ENCODE measurements at regions not wholly inside any gene's neighbourhood (a gene's known extent, or its start where the extent isn't known, plus 50 kb on each side); places are given as distances from the start of the nearest gene placed in this dataset.

DNA sequence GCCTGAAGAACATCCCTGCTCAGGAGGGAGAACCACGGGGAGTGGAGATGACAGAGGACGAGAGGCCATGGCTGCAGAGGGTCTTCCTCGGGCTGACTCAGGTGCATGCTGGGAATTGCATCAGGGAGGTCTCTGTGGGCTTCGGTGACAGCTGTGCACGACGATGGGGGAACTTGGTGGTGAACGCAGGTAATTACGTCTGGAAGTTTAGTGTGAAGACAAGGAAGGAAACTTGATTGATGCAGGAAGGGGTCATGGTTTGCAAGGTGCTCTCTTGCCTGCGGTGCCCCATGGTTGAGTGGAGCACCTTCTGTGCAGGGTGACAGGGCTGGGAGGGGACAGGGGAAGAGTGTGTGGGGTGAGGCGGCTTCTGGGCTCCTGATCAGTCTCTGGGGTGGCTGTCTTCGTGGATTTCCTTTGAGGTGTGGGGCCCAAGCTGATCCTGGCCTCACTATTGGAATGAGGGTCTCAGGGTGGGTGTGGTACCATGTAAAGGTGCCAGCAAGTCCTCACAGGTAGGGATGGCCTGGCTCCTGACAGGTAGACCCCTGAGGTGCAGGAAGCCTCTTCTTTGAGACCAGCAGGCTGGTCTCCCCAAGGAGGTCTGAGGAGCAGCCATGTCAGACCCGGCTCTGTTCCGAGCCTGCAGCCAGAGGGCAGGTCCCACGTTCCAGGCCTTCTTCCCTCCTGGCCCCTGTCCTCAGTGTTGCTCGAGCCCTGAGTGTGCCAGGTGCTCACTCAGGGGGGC lies 1020.1 kb downstream of the TBC1D22A start:
- H2AFZ ChIP-seq = no peak overlapping the region
- ATAC-seq = no peak
- peaks cover 13% of the 10 kb centered on the region for H3K27me3 Mint-ChIP-seq (ENCODE audit: insufficient read depth, low read depth, poor library complexity)
- H3K4me2 ChIP-seq = no peak overlapping the region
- H3K27ac ChIP-seq (ENCODE audit: low read depth) = no peak overlapping the region
- no peaks in the 10 kb centered on the region for H3K79me2 ChIP-seq (replicated peaks; ENCODE audit: insufficient read depth)
- H3K4me1 ChIP-seq (ENCODE audit: insufficient read depth) = no peaks in the 10 kb centered on the region
- H3K36me3 Mint-ChIP-seq (ENCODE audit: low read depth) = no peaks in the 10 kb centered on the region; the same call in 1 of the 3 replicates
- no peaks in the 10 kb centered on the region for H3K9me2 ChIP-seq (ENCODE audit: insufficient read depth)
- H3K27me3 ChIP-seq (ENCODE audit: insufficient read depth) = no peaks in the 10 kb centered on the region
- no peaks in the 10 kb centered on the region; the same call in 2 of the 3 replicates for H3K4me1 Mint-ChIP-seq
- H3F3A ChIP-seq (replicated peaks; ENCODE audit: low read depth) = no peaks in the 10 kb centered on the region
- H3K36me3 ChIP-seq (ENCODE audit: insufficient read depth) = no peaks in the 10 kb centered on the region; the same call in 1 of the 2 replicates
- no peak overlapping the region for H3K4me3 Mint-ChIP-seq
- no peak for DNase-seq (ENCODE audit: low spot score)
- H3K4me3 ChIP-seq = no peak overlapping the region
- H4K20me1 ChIP-seq (replicated peaks; ENCODE audit: insufficient read depth) = no peaks in the 10 kb centered on the region
- no peak for TF ChIP-seq JUNB (IDR thresholded peaks at IDR 0.05; ENCODE audit: unreplicated experiment)
- no peak overlapping the region for H3K27ac Mint-ChIP-seq
- H3K9me3 Mint-ChIP-seq = peaks cover 15% of the 10 kb centered on the region

GRCh38 chr22:47781427-47782111 lies 1019.1 kb downstream of the TBC1D22A start:
- Histone ChIP-seq H2AFZ (no peak overlapping the region), H3K4me2 (no peak overlapping the region), H3K4me3 (no peak overlapping the region), H3K36me3 (ENCODE audit: insufficient read depth) (no peaks in the 10 kb centered on the region; the same call in 1 of the 2 replicates), H4K20me1 (replicated peaks; ENCODE audit: insufficient read depth) (no peaks in the 10 kb centered on the region), H3K27ac (ENCODE audit: low read depth) (no peak overlapping the region), H3F3A (replicated peaks; ENCODE audit: low read depth) (no peaks in the 10 kb centered on the region), H3K27me3 (ENCODE audit: insufficient read depth) (no peaks in the 10 kb centered on the region), H3K4me1 (ENCODE audit: insufficient read depth) (no peaks in the 10 kb centered on the region), H3K79me2 (replicated peaks; ENCODE audit: insufficient read depth) (no peaks in the 10 kb centered on the region), H3K9me2 (ENCODE audit: insufficient read depth) (no peaks in the 10 kb centered on the region)
- Mint-ChIP-seq H3K36me3 (ENCODE audit: low read depth) (no peaks in the 10 kb centered on the region; the same call in 1 of the 3 replicates), H3K9me3 (peaks cover 15% of the 10 kb centered on the region), H3K27me3 (ENCODE audit: insufficient read depth, low read depth, poor library complexity) (peaks cover 12% of the 10 kb centered on the region), H3K27ac (no peak overlapping the region), H3K4me3 (no peak overlapping the region), H3K4me1 (peaks cover under 1% of the 10 kb centered on the region; the same call in 2 of the 3 replicates)
- no peak for DNase-seq (ENCODE audit: low spot score)
- TF ChIP-seq, protein P1, sequence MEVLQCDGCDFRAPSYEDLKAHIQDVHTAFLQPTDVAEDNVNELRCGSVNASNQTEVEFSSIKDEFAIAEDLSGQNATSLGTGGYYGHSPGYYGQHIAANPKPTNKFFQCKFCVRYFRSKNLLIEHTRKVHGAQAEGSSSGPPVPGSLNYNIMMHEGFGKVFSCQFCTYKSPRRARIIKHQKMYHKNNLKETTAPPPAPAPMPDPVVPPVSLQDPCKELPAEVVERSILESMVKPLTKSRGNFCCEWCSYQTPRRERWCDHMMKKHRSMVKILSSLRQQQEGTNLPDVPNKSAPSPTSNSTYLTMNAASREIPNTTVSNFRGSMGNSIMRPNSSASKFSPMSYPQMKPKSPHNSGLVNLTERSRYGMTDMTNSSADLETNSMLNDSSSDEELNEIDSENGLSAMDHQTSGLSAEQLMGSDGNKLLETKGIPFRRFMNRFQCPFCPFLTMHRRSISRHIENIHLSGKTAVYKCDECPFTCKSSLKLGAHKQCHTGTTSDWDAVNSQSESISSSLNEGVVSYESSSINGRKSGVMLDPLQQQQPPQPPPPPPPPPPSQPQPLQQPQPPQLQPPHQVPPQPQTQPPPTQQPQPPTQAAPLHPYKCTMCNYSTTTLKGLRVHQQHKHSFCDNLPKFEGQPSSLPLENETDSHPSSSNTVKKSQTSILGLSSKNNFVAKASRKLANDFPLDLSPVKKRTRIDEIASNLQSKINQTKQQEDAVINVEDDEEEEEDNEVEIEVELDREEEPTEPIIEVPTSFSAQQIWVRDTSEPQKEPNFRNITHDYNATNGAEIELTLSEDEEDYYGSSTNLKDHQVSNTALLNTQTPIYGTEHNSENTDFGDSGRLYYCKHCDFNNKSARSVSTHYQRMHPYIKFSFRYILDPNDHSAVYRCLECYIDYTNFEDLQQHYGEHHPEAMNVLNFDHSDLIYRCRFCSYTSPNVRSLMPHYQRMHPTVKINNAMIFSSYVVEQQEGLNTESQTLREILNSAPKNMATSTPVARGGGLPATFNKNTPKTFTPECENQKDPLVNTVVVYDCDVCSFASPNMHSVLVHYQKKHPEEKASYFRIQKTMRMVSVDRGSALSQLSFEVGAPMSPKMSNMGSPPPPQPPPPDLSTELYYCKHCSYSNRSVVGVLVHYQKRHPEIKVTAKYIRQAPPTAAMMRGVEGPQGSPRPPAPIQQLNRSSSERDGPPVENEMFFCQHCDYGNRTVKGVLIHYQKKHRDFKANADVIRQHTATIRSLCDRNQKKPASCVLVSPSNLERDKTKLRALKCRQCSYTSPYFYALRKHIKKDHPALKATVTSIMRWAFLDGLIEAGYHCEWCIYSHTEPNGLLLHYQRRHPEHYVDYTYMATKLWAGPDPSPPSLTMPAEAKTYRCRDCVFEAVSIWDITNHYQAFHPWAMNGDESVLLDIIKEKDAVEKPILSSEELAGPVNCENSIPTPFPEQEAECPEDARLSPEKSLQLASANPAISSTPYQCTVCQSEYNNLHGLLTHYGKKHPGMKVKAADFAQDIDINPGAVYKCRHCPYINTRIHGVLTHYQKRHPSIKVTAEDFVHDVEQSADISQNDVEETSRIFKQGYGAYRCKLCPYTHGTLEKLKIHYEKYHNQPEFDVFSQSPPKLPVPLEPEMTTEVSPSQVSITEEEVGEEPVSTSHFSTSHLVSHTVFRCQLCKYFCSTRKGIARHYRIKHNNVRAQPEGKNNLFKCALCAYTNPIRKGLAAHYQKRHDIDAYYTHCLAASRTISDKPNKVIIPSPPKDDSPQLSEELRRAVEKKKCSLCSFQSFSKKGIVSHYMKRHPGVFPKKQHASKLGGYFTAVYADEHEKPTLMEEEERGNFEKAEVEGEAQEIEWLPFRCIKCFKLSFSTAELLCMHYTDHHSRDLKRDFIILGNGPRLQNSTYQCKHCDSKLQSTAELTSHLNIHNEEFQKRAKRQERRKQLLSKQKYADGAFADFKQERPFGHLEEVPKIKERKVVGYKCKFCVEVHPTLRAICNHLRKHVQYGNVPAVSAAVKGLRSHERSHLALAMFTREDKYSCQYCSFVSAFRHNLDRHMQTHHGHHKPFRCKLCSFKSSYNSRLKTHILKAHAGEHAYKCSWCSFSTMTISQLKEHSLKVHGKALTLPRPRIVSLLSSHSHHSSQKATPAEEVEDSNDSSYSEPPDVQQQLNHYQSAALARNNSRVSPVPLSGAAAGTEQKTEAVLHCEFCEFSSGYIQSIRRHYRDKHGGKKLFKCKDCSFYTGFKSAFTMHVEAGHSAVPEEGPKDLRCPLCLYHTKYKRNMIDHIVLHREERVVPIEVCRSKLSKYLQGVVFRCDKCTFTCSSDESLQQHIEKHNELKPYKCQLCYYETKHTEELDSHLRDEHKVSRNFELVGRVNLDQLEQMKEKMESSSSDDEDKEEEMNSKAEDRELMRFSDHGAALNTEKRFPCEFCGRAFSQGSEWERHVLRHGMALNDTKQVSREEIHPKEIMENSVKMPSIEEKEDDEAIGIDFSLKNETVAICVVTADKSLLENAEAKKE (CRISPR knock-in tag; IDR thresholded peaks at IDR 0.05) = no peak
- no peak for TF ChIP-seq POLR2AphosphoS5 (IDR thresholded peaks at IDR 0.05; ENCODE audit: low read depth)
- TF ChIP-seq EZH2 (IDR thresholded peaks at IDR 0.05; ENCODE audit: low read depth, unreplicated experiment) = no peak
- no peak for ATAC-seq

Measured in GM23338 (cell line).